Occipital lobe (tissue), 1 donor: ENCODE measurements at regions not wholly inside any gene's neighbourhood (a gene's known extent, or its start where the extent isn't known, plus 50 kb on each side); places are given as distances from the start of the nearest gene placed in this dataset.
"Not testable (repeated sequence)": the region's sequence is repeated elsewhere in the genome, so short reads cannot be mapped to it uniquely, and the experiment has no call there.

Experiments
- DNase-seq: peaks from one replicate; lab custom pipeline; 2025; lab: John Stamatoyannopoulos, UW

DNA sequence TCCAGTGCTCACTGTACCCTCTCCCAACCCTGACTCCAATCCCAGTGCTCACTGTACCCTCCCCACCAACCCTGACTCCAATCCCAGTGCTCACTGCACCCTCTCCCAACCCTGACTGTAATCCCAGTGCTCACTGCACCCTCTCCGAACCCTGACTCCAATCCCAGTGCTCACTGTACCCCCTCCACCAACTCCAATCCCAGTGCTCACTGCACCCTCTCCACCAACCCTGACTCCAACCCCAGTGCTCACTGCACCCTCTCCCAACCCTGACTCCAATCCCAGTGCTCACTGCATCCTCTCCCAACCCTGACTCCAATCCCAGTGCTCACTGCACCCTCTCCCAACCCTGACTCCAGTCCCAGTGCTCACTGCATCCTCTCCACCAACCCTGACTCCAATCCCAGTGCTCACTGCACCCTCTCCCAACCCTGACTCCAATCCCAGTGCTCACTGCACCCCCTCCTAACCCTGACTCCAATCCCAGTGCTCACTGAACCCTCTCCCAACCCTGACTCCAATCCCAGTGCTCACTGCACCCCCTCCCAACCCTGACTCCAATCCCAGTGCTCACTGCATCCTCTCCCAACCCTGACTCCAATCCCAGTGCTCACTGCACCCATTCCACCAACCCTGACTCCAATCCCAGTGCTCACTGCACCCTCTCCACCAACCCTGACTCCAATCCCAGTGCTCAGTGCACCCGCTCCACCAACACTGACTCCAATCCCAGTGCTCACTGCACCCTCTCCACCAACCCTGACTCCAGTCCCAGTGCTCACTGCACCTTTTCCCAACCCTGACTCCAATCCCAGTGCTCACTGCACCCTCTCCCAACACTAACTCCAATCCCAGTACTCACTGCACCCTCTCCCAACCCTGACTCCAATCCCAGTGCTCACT lies 136.3 kb upstream of the ZNF618 start:
- not testable (repeated sequence) for DNase-seq

- DNase-seq, result not testable (repeated sequence)
Observed at GRCh38 chr9:113740508-113741500, 135.3 kb upstream of the ZNF618 start.

DNA sequence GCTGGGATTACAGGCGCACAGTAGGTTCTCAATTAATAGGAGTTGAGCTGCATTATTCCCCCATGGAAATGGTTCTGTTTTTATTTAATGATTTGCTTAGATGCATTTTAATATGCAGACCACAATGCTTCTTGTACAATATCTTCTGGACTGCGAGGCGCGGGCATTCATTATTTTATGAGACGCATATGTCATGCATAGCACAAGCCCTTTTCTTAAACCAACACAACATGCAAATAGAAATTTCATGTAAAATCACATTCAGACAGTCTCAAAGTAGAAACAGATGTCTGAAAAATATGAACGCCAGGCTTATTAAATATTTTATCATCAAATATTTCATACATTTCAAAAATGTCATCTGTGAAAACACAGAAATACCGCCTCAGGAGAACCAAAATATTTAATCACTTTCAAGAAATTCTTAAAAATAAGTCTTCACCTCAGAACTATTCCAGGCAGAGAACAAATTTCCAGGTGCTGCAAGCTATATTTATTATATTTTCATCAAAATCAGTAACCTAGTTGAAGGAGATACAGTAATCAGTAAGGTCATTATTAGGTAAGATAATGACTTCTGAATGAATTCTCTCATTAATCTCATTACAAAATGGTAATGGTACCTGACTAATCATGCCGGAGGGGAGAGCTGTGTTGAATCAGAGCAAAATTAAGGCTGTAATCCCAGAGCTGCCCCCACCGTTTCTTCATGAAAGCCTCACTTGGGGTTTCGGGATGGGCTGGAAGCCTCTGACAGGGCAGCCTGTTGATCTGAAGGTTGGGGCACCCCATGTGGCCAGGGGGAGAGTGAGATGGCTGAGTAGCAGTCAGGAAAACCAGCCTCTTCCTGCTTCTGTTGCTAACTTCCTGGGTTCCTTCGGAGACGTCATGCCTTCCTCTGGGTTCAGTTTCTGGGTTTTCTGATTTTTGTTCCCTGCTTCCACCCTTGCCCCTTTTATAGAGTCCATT lies 133.9 kb upstream of the ZNF618 start:
- DNase-seq, result no peak

GRCh38 chr9:113742878-113743277 lies 133.2 kb upstream of the ZNF618 start:
- no peak for DNase-seq

DNA sequence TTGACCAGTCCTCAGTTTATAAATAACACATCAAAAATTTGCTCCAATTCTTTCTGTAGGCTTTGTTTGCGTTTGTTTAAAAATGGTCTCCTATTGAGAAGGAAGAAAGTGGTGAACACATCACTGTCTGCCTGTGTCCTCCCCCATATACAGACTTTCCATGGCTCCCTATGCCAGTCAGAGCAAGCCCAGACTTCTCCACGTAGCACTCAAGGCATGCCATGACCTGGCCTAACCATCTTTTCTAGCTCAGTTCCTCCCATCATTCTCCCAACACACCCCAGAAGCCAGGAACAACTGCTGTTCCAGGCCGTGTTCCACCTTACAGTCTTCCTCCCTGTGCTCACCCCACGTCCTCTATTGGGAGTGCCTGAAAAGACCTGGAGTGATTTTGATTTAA lies 129.6 kb upstream of the ZNF618 start:
- DNase-seq, result no peak

DNA sequence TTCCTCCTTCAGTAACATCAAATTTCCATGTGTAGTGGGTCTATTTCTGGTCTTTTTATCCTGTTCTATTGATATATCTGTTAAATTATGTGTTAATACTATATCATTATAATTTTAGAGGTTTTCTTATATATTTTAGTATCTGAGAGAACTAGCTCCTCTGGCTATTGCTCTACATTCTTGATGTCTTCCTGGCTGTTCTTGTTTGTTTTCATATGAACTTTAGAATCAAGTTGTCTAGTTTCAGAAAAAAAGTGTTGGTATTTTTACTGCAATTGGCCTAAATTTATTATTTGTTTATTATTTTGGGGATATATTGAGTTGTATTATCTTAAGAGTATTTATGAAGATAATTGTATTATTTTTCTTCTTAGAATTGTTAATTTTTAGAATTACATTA lies 128.0 kb upstream of the ZNF618 start:
- DNase-seq, result no peak

- no peak for DNase-seq
Observed at GRCh38 chr9:113753398-113754119, 122.5 kb upstream of the ZNF618 start.

- DNase-seq, result no peak
Observed at GRCh38 chr9:113754739-113755138, 121.4 kb upstream of the ZNF618 start.

DNA sequence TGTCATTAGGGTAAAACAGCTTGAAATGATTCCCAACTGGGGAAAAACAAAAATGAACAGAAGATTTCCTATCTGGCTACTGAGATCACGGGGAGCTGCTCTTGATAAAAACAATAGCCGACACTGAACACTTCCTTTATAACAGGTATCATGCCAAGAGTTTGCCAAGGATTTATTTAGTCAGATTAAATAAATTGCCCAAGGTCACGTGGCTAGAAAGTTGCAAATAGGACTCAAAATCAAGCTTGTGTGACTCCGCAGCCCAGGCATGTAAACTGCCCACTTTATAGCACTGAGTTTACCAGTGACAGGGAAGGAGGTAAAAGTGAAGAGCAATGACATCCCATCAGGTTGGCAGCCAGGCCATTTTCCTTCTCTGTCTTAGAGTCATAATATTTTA lies 120.7 kb upstream of the ZNF618 start:
- no peak for DNase-seq

DNA sequence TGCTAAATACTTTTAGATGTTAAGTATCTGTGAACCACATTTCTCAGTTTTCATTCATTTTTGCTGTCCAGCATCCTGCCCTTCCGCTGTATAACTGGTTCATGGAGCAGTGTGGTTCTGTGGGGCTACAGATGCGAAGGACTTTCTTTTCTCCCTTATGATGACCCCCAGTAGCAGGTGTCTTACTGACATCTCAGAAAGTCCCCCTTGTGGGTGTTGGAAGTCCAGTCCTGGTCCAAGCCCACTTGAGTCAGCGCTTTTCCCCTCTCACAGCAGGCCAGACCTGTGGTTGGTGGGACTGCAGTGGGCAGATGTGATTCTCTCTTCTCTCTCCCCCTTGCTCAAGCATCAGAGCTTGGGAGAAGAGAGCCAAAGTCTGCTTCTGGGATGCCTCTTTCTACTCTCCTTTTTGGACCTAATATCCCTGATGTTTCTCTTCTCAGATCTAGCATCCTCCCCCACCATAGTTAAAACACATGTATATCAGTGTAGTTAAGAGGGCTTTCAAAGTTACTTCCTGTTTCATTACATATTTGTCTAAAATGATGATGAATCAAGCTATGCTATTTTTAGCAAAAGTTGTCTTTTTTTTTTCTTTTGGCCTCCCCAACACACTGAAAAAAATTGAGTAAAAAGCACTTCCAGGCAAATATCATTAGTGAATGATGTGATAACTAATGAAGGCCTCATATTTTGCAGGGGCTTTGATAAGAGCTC lies 119.5 kb upstream of the ZNF618 start:
- no peak for DNase-seq

- DNase-seq, result no peak
Observed at GRCh38 chr9:113763429-113763828, 112.7 kb upstream of the ZNF618 start.

- no peak for DNase-seq
Observed at GRCh38 chr9:113764572-113764971, 111.5 kb upstream of the ZNF618 start.

GRCh38 chr9:113769412-113769811 lies 106.7 kb upstream of the ZNF618 start:
- no peak for DNase-seq

DNA sequence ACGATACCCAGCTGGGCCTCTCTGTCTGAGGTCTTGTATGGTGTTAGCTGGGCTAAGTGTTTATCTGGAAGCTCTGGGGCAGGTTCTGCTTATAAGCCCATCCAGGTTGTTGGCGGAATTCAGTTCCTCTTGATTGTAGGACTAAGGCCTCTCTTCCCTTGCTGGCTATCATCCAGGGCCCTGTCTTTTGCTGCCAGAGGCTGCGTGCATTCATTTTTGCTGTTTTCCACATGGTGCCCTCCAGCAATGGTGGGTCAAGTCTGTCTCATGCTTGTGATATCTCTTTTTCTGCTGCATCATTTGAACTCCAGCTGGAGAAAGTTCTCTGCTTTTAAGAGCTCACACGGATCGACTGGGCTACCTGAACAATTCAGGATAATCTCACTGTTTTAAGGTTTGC lies 105.7 kb upstream of the ZNF618 start:
- no peak for DNase-seq

DNA sequence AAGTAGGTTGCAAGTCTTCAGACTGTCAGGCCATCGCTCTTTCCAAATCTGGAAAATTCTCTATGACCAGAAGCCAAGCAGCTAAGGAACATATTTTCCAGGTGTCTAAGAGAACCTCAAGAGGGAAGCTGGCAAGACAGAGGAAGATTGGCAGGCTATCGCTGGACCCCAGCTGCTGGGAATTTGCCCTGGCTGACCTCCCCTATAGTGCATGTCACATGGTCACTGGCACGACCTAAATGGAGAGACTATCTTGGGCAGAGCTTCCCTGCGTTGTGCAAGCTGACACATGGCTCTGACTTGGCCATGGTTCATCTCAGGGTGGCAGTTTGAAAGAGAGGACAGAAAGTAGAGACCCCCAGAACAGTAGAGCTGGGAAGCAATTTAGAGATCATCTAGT lies 104.9 kb upstream of the ZNF618 start:
- no peak for DNase-seq

- DNase-seq, result no peak
Observed at GRCh38 chr9:113772121-113772810, 103.8 kb upstream of the ZNF618 start.

GRCh38 chr9:113774963-113775362 lies 101.1 kb upstream of the ZNF618 start:
- DNase-seq, result no peak

DNA sequence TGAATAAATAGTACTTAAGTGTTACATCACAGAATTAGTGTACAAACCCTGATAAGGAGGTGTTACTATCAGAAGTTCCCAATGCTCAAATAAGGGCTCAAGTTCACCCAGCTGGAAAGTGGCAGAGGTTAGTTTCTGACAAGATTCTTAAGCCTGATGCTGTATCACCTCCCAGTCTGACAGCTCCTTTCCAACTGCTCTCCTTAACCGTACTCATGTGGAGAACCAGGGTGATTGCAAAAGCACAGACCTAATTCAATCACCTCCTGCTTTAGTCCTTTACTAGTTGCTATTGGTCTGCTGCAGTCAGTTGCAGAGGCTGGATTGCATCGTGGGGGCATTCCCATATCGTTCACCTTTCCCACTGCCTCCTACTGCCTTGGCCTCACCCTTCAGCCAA lies 100.4 kb upstream of the ZNF618 start:
- no peak for DNase-seq

- no peak for DNase-seq
Observed at GRCh38 chr9:113776194-113776593, 99.9 kb upstream of the ZNF618 start.
